ENCODE measurements at regions not wholly inside any gene's neighbourhood (a gene's known extent, or its start where the extent isn't known, plus 50 kb on each side); places are given as distances from the start of the nearest gene placed in this dataset.
"Not testable (repeated sequence)": the region's sequence is repeated elsewhere in the genome, so short reads cannot be mapped to it uniquely, and the experiment has no call there.

GRCh38 chr14:105894125-105894977, 368.0 kb downstream of the TMEM121 start:
- H3K36me3 ChIP-seq: no peaks in the 10 kb centered on the region
- H3K4me1 ChIP-seq: no peaks in the 10 kb centered on the region
- TF ChIP-seq POLR2A (IDR thresholded peaks at IDR 0.05) (no peak), POLR2AphosphoS5 (IDR thresholded peaks at IDR 0.05; ENCODE audit: insufficient read depth in 1 of 2, low read depth in 1 of 2) (no peak), CTCF (IDR thresholded peaks at IDR 0.05) (no peak)
- H3K4me3 ChIP-seq: no peak overlapping the region
- intact Hi-C loops (cut with DNase I): no loop called here
- H3K9me3 ChIP-seq: no peaks in the 10 kb centered on the region
- no peak overlapping the region for H3K27ac ChIP-seq
- no peaks in the 10 kb centered on the region for H3K27me3 ChIP-seq
- no peak for DNase-seq (ENCODE audit: extremely low spot score in 2 of 2)

GRCh38 chr14:105894978-105895881, 368.8 kb downstream of the TMEM121 start:
- no peaks in the 10 kb centered on the region for H3K4me1 ChIP-seq
- H3K36me3 ChIP-seq: no peaks in the 10 kb centered on the region
- no peaks in the 10 kb centered on the region for H3K27me3 ChIP-seq
- intact Hi-C loops (cut with DNase I): no loop called here
- H3K27ac ChIP-seq: no peak overlapping the region
- TF ChIP-seq POLR2AphosphoS5 (IDR thresholded peaks at IDR 0.05; ENCODE audit: insufficient read depth in 1 of 2, low read depth in 1 of 2): no peak
- TF ChIP-seq CTCF (IDR thresholded peaks at IDR 0.05): no peak
- TF ChIP-seq POLR2A (IDR thresholded peaks at IDR 0.05): no peak
- H3K4me3 ChIP-seq: no peak overlapping the region
- DNase-seq (ENCODE audit: extremely low spot score in 2 of 2): no peak
- no peaks in the 10 kb centered on the region for H3K9me3 ChIP-seq

GRCh38 chr14:105896206-105896605, 369.8 kb downstream of the TMEM121 start:
- H3K27me3 ChIP-seq; H3K36me3 ChIP-seq; H3K27ac ChIP-seq; H3K4me1 ChIP-seq; H3K4me3 ChIP-seq; DNase-seq (ENCODE audit: extremely low spot score in 2 of 2); H3K9me3 ChIP-seq; intact Hi-C loops (cut with DNase I): not testable (repeated sequence)

GRCh38 chr14:105896961-105897724, 370.8 kb downstream of the TMEM121 start:
- H3K27me3 ChIP-seq; intact Hi-C loops (cut with DNase I); H3K4me1 ChIP-seq; H3K36me3 ChIP-seq; H3K27ac ChIP-seq; H3K4me3 ChIP-seq; H3K9me3 ChIP-seq; DNase-seq (ENCODE audit: extremely low spot score in 2 of 2): not testable (repeated sequence)

GRCh38 chr14:105897725-105898113, 371.3 kb downstream of the TMEM121 start:
- H3K9me3 ChIP-seq: no peaks in the 10 kb centered on the region
- H3K36me3 ChIP-seq: no peaks in the 10 kb centered on the region
- H3K27me3 ChIP-seq: no peaks in the 10 kb centered on the region
- H3K4me3 ChIP-seq: no peak overlapping the region
- no peak overlapping the region for H3K27ac ChIP-seq
- TF ChIP-seq POLR2AphosphoS5 (IDR thresholded peaks at IDR 0.05; ENCODE audit: insufficient read depth in 1 of 2, low read depth in 1 of 2) (no peak), CTCF (IDR thresholded peaks at IDR 0.05) (no peak), POLR2A (IDR thresholded peaks at IDR 0.05) (no peak)
- no peaks in the 10 kb centered on the region for H3K4me1 ChIP-seq
- DNase-seq (ENCODE audit: extremely low spot score in 2 of 2): no peak
- intact Hi-C loops (cut with DNase I): no loop called here
